ENCODE measurements at regions not wholly inside any gene's neighbourhood (a gene's known extent, or its start where the extent isn't known, plus 50 kb on each side); places are given as distances from the start of the nearest gene placed in this dataset.

DNA sequence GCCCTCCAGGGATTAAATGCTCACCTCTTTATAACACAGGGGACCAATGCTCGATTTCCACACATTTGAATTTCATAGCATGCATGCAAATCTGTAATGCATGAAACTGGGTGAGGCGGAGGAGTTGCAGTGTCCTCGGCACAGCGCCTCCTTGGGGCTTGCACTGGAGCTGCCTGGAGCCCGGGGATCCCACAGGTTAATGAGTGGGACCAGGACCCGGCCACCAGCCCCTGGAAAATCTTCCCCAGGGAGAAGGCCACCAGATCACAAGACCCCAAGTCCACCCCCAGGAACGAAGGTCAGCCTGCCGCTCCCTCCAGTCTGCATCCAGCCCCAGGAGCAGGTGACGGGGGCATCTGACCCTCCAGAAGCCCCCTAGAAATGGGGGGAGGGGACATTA, 119.1 kb downstream of the MN1 start:
- DNase-seq (ENCODE audit: low spot score): no peak

DNA sequence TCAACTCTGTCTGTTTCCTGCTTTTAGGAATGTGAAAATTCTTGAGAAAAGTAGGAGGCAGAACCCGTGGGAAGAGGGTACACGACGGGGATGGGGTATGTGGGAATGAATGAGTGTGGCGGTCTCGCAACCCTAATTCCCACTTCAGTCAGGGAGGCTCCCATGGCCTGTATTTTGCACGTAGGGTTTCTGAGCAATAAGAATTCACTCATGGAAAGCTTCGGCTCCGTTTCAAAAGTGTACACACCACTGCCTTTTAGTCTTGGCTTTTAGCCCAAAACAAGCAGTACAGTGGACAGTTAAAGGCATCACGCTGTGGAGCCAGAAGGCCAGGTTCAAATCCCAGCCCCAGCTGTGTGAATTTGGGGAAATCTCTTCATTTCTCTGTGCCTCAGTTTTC, 116.7 kb downstream of the MN1 start:
- peak; percentile 30 for DNase-seq (ENCODE audit: low spot score)

DNA sequence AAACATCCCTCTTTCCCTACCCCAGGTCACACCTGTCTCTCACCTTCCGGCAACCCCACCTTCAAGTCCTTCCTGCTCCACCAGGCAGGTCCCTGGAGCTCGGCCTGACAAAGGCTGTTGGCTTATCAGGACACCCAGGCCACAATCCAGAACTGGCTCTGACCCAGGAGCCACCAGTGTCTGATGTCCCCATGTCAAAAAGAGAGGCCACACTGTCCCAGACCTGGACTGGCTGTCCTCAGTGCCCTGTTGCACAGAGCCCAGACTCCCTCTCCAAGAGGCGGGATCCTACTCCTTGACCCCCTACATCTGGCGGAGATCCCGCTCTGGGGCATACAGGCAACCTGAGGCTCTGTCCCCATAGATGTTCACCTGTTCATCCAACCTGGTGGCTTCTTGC, 116.0 kb downstream of the MN1 start:
- no peak for DNase-seq (ENCODE audit: low spot score)

DNA sequence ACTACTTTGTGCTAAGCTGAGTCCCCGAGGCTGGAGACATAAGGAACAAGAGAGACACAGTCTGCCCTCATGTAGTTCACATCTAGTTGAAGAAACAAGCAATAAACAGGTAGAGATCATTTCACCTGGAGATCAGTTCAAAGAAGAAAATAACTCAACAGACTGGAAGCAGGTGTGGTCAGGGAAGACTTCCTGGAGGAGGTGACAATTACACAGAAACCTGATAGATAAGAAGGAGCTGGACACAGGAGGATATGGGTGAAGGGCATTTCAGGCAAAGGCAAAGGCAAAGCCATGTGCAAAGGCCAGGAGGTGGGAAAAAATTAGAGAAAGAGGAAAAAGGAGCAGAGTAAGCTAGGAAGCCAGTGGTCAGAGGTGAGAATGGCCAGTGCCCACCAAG, 115.6 kb downstream of the MN1 start:
- no peak for DNase-seq (ENCODE audit: low spot score)

DNA sequence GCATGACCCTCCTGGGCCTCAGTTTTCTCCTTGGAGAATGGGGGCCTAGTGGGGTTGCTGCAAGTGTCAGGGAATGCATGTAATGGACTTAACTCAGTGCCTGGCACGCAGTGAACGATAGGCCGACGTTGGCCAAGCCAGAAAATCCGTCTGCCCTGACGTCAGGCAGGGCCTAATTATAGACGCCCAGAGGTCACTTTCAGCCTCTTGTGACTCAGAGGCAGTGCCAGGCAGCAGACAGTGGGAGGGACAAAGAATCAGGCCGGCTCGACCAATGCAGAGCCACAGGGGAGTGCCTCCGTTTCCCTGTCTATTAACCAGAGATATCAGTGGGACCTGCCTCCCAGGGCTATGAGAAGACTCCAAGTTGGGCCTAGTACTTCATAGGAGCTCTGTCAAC, 115.0 kb downstream of the MN1 start:
- DNase-seq (ENCODE audit: low spot score): peak; percentile 94

DNA sequence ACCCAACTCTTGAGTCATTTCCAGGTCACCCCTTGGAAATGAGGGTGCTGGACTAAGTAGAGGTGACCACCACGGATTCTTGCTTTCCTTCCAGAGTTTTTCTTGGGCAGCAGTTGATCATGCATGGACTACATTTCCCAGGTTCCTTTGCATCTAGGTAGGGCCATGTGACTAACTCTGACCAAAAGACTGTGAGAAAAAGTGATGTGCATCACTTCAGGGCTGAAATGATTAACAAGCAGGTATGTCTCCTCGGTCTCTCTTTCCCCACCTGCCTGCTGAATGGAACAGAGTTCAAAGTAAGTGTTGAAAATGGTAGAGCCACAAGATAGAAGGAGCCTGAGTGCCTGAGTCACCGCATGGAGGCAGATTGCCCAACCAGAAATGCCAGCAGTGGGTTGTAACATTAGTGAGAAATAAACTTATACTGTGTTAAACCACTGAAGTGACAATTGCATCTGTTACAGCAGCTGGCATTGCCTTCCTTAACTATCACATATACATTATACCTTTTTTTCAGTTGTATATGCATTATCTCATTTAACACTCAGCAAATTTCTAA, 113.5 kb downstream of the MN1 start:
- DNase-seq (ENCODE audit: low spot score): no peak

DNA sequence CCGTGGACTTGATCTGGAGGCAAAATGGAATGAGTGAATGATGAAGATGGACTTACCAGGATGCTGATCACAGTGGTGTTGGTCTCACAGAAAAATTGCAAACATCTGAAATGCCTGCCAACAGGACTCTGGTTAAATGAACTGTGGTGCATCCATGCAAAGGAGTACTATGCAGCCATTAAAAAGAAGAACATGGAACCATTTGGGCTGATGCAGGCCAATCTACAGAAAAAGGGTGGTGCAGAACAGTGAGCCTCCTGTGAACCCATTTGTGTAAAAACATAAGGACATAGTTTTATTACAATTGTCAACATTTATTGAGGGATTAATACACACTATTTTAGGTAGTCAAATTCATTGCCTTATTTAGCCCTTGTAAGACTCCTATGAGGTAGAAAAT, 111.9 kb downstream of the MN1 start:
- no peak for DNase-seq (ENCODE audit: low spot score)

DNA sequence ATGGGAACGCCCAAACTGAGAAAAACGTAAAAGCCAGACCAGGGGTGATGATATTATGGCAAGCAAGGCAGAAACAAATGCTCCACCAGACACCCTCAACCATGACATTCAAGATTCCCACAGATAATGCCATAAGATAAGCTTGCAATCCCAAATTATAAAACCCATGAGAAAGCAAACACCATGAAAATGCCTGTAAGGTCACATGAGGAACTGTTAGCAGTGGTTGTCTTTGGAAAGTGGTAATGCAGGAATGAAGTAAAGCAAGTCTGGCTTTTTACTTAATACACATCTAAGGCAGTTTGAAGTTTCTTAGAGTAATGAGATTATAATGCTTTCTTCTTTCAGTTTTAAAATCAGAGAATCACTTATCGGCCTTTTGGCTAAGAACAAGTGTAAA, 111.0 kb downstream of the MN1 start:
- no peak for DNase-seq (ENCODE audit: low spot score)

DNA sequence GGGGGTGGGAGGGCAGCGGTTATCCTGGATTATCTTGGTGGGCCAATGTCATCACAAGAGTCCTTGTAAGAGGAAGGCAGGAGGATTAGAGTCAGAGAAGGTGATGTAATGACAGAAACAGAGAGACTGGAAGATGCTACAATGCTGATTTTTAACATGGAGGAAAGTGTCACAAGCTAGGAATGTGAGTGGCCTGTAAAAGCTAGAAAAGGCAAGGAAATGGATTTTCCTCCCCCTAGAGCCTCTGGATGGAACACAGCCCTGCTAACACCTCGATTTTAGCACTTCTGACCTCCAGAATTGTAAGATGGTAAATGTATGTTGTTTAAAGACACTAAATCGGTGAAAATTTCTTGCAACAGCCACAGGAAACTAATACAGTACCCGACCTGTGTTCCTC, 109.3 kb downstream of the MN1 start:
- DNase-seq (ENCODE audit: low spot score): peak; percentile 57

DNA sequence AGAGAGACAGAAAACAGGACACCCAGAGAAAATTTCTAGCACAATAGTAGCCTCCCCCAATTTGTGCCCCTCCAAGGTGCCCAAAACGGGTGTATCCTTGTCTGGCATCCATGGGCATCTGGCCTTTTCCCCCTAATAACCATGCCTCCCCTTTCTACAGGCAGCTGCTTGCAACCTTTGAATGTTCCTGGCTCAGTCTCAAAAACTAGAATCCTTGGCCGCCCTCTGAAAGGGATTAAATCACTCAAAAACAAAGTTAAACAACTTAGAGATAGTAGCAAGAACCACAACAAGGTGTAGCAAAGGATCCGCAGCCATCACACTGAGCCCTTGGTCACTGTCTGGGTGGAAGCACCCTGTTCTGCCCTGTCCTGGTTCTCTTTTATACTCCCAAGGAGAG, 105.6 kb downstream of the MN1 start:
- no peak for DNase-seq (ENCODE audit: low spot score)

DNA sequence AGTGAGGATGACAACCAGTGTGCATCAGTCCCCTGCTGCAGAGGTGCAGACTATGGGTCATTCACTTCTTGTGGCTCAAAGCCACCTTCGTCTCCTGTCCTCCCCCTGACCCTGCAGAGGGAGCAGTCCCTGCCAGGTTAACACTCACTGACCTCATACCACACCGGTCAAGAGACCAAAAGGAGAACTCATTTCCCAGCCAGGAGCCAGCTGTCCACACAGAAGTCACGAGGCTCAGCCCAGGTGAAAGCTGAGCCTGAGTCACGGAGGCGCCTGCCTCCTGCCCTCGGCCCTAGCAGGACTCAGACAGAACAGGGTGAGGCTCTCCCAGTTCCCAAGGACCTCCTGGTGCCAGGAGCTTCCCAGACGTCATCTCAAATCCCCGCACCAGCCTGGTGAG, 103.7 kb downstream of the MN1 start:
- DNase-seq (ENCODE audit: low spot score): no peak

All from AG20443 (cell line).